B cell (primary cell): ENCODE measurements at regions not wholly inside any gene's neighbourhood (a gene's known extent, or its start where the extent isn't known, plus 50 kb on each side); places are given as distances from the start of the nearest gene placed in this dataset.

Experiments
- ATAC-seq: fragments of 200-7000 bp; cut with Tn5 transposase; one replicate; pipeline ENCODE4 v1.10.0; 2021; ENCODE audit warnings: low read depth, mild to moderate bottlenecking, moderate number of reproducible peaks, moderate library complexity
- CTCF ChIA-PET: fragments of 350-600 bp; sonication (Branson Sonifier 250); formaldehyde crosslinking; loops from one replicate; lab custom pipeline; 2021; ENCODE audit warnings: antibody characterized with exemption, inconsistent platforms; lab: Charles Lee
- POLR2A ChIA-PET: fragments of 350-600 bp; sonication (Branson Sonifier 250); formaldehyde crosslinking; loops from one replicate; lab custom pipeline; 2021; ENCODE audit warnings: antibody characterized with exemption; lab: Charles Lee
- DNase-seq: peaks from one replicate; pipeline ENCODE4 v3.0.0; 2013
- H2AFZ ChIP-seq: 2 replicates; pipeline ENCODE4 v1.6.1; 2012; ENCODE audit warnings: mild to moderate bottlenecking, low read depth, low read length; ENCODE audit not compliant: insufficient read depth, poor library complexity, severe bottlenecking
- H3K27ac ChIP-seq, 2 donors: 1 replicate in 1 of 2; 2 replicates in 1 of 2; pipeline ENCODE4 v1.5.1; 2012 to 2013; ENCODE audit warnings: low read length in 2 of 2, mild to moderate bottlenecking in 2 of 2, moderate library complexity in 1 of 2
- H3K27me3 ChIP-seq, 4 experiments: fragments of 200-600 bp in 1 of 4; sonication (generic) in 1 of 4; replicated peaks in 1 of 4; 1 replicate in 2 of 4; 2 replicates in 2 of 4; pipeline versions ENCODE4 v1.6.1 to v1.7.0; 2013 to 2016; ENCODE audit warnings: low read length in 3 of 4, mild to moderate bottlenecking in 2 of 4, mixed read lengths in 1 of 4, moderate library complexity in 1 of 4; ENCODE audit not compliant: insufficient read depth in 4 of 4, control insufficient read depth in 3 of 4; ENCODE audit errors: control extremely low read depth in 1 of 4
- H3K36me3 ChIP-seq, 2 experiments: replicated peaks in 1 of 2; 1 replicate in 1 of 2; 2 replicates in 1 of 2; pipeline versions ENCODE4 v1.6.1 to v1.7.1; 2013; ENCODE audit warnings: low read length in 1 of 2; ENCODE audit not compliant: insufficient read depth in 2 of 2, control insufficient read depth in 1 of 2; ENCODE audit errors: control extremely low read depth in 1 of 2, extremely low read depth in 1 of 2
- H3K4me1 ChIP-seq, 2 donors: fragments of 200-600 bp in 1 of 2; sonication (generic) in 1 of 2; 1 replicate in 1 of 2; 2 replicates in 1 of 2; pipeline versions ENCODE4 v1.5.1 to v1.6.1; 2013 to 2017; ENCODE audit warnings: low read length in 2 of 2; ENCODE audit not compliant: control insufficient read depth in 2 of 2, insufficient read depth in 2 of 2
- H3K4me2 ChIP-seq: replicated peaks from 2 replicates; pipeline ENCODE3; 2012; ENCODE audit warnings: mild to moderate bottlenecking, low read depth, low read length; ENCODE audit not compliant: poor library complexity, severe bottlenecking
- H3K4me3 ChIP-seq, 5 experiments: fragments of 200-600 bp in 1 of 5; sonication (generic) in 1 of 5; 1 replicate in 3 of 5; 2 replicates in 2 of 5; pipeline versions ENCODE4 v1.5.1 to v1.7.0; 2011 to 2016; ENCODE audit warnings: low read length in 4 of 5, mild to moderate bottlenecking in 4 of 5, low read depth in 2 of 5, control low read depth in 1 of 5, moderate library complexity in 1 of 5; ENCODE audit not compliant: insufficient read depth in 1 of 5; ENCODE audit errors: control extremely low read depth in 1 of 5, extremely low read depth in 1 of 5
- H3K79me2 ChIP-seq: fragments of 200-600 bp; sonication (generic); one replicate; pipeline ENCODE4 v1.6.0; 2016; ENCODE audit warnings: low read length; ENCODE audit not compliant: control insufficient read depth, insufficient read depth
- H3K9ac ChIP-seq: fragments of 200-600 bp; sonication (generic); 2 replicates; pipeline ENCODE4 v1.6.1; 2017; ENCODE audit warnings: mild to moderate bottlenecking, low read length, moderate library complexity
- H3K9me3 ChIP-seq, 3 donors: one replicate each; pipeline versions ENCODE4 v1.6.1 to v1.7.1; 2013; ENCODE audit warnings: low read length in 2 of 3; ENCODE audit not compliant: control insufficient read depth in 2 of 3, insufficient read depth in 1 of 3; ENCODE audit errors: control extremely low read depth in 1 of 3
- H4K20me1 ChIP-seq: 2 replicates; pipeline ENCODE4 v1.6.0; 2012; ENCODE audit warnings: mild to moderate bottlenecking, low read length; ENCODE audit not compliant: insufficient read depth, control insufficient read depth, poor library complexity, severe bottlenecking
- H3K27ac Mint-ChIP-seq: one replicate; pipeline ENCODE4 v1.8.0; 2021; ENCODE audit warnings: mixed read lengths
- H3K27me3 Mint-ChIP-seq: one replicate; pipeline ENCODE4 v1.8.0; 2021; ENCODE audit warnings: mixed read lengths
- H3K4me1 Mint-ChIP-seq: one replicate; pipeline ENCODE4 v1.8.0; 2021; ENCODE audit warnings: mixed read lengths
- H3K4me3 Mint-ChIP-seq: one replicate; pipeline ENCODE4 v1.8.0; 2021; ENCODE audit warnings: mixed read lengths
- H3K9me3 Mint-ChIP-seq: one replicate; pipeline ENCODE4 v1.8.0; 2022; ENCODE audit warnings: mixed read lengths; ENCODE audit not compliant: insufficient read depth
- CTCF ChIP-seq: fragments of 200-600 bp; IDR thresholded peaks from one replicate; pipeline ENCODE4 v1.8.0; 2022; ENCODE audit warnings: antibody characterized with exemption, mild to moderate bottlenecking
- EZH2 ChIP-seq: IDR thresholded peaks from 2 replicates; pipeline ENCODE4 v1.6.1; 2012; ENCODE audit warnings: borderline replicate concordance, low read depth, mild to moderate bottlenecking, moderate library complexity, low read length; ENCODE audit not compliant: insufficient read depth, poor library complexity, severe bottlenecking
- WGBS: methylation state at CpG from one replicate; pipeline ENCODE4 v1.1.5; 2013; ENCODE audit warnings: missing lambda C conversion rate; ENCODE audit not compliant: insufficient coverage; 5-methylcytosine and 5-hydroxymethylcytosine counted together
- intact Hi-C: fragments of 100-400 bp; cut with micrococcal nuclease; formaldehyde crosslinking; loops from one replicate; pipeline ENCODE4 v1.10.0; 2022

GRCh38 chr10:124204726-124205125 lies 111.3 kb upstream of the CHST15 start:
- DNase-seq (no peak), ATAC-seq (no peak)
- H3K27ac Mint-ChIP-seq = no peak overlapping the region
- no peaks in the 10 kb centered on the region for H3K9me3 Mint-ChIP-seq
- ChIA-PET POLR2A (no interaction called here), CTCF (no interaction called here)
- Histone ChIP-seq H3K4me3 (no peak overlapping the region), H3K9me3 (peaks cover 0 to 10% (median 0%) of the 10 kb centered on the region in 3 donors), H3K36me3 (no peaks in the 10 kb centered on the region), H3K27ac (no peak overlapping the region), H3K4me2 (no peak overlapping the region), H4K20me1 (no peaks in the 10 kb centered on the region), H3K27me3 (no peaks in the 10 kb centered on the region), H3K79me2 (no peaks in the 10 kb centered on the region), H3K9ac (no peak overlapping the region), H2AFZ (no peak overlapping the region), H3K4me1 (no peaks in the 10 kb centered on the region)
- no peaks in the 10 kb centered on the region for H3K4me1 Mint-ChIP-seq
- H3K27me3 Mint-ChIP-seq = no peaks in the 10 kb centered on the region
- no peak for TF ChIP-seq CTCF
- TF ChIP-seq EZH2 = no peak
- WGBS = no CpG with 5 or more reads among the region's 3 CpGs
- intact Hi-C loops = no loop called here
- no peak overlapping the region for H3K4me3 Mint-ChIP-seq

GRCh38 chr10:124200011-124200410 lies 106.6 kb upstream of the CHST15 start:
- Mint-ChIP-seq H3K27ac (no peak overlapping the region), H3K9me3 (no peaks in the 10 kb centered on the region), H3K27me3 (peaks cover 4% of the 10 kb centered on the region), H3K4me1 (no peaks in the 10 kb centered on the region), H3K4me3 (no peak overlapping the region)
- H3K9ac ChIP-seq = no peak overlapping the region
- intact Hi-C loops = no loop called here
- no peaks in the 10 kb centered on the region for H3K4me1 ChIP-seq
- no peak for DNase-seq
- H2AFZ ChIP-seq = no peak overlapping the region
- no peak overlapping the region for H3K4me2 ChIP-seq
- H4K20me1 ChIP-seq = no peaks in the 10 kb centered on the region
- H3K79me2 ChIP-seq = no peaks in the 10 kb centered on the region
- no peak overlapping the region for H3K4me3 ChIP-seq
- TF ChIP-seq CTCF (no peak), EZH2 (no peak)
- H3K27ac ChIP-seq = no peak overlapping the region
- no peaks in the 10 kb centered on the region for H3K9me3 ChIP-seq
- POLR2A ChIA-PET = no interaction called here
- WGBS = 91% methylated on average over 3 of the region's 4 CpGs
- no peak for ATAC-seq
- CTCF ChIA-PET = interaction anchor here (0.7 kb wide), 1 partner anchor 12 kb away, joined by 3 read pairs; no protein-coding TSS in a partner anchor
- no peaks in the 10 kb centered on the region for H3K27me3 ChIP-seq
- H3K36me3 ChIP-seq = no peaks in the 10 kb centered on the region
